H1 (cell line): ENCODE measurements at regions not wholly inside any gene's neighbourhood (a gene's known extent, or its start where the extent isn't known, plus 50 kb on each side); places are given as distances from the start of the nearest gene placed in this dataset.

ENCODE experiments used
- CREB1 ChIP-seq: IDR thresholded peaks from 2 replicates; pipeline ENCODE4 v1.6.1; 2012; ENCODE audit warnings: inconsistent platforms
- CTCF ChIP-seq, 3 experiments: IDR thresholded peaks; 1 replicate in 2 of 3; 2 replicates in 1 of 3; pipeline versions ENCODE4 v1.5.1 to v1.6.1; 2011; ENCODE audit warnings: low read length in 3 of 3, mild to moderate bottlenecking in 3 of 3, inconsistent platforms in 2 of 3, low read depth in 1 of 3, moderate library complexity in 1 of 3; ENCODE audit not compliant: insufficient read depth in 1 of 3; ENCODE audit errors: control extremely low read depth in 1 of 3
- POLR2A ChIP-seq, 2 experiments: IDR thresholded peaks; 1 replicate in 1 of 2; 2 replicates in 1 of 2; pipeline ENCODE4 v1.6.1; 2011; ENCODE audit warnings: low read depth in 2 of 2, low read length in 2 of 2, mild to moderate bottlenecking in 2 of 2; ENCODE audit errors: control extremely low read depth in 1 of 2
- RFX5 ChIP-seq: IDR thresholded peaks from 2 replicates; pipeline ENCODE4 v1.6.1; 2011; ENCODE audit warnings: low read depth, low read length, improper control_type of control experiment, borderline replicate concordance
- SP1 ChIP-seq: IDR thresholded peaks from 2 replicates; pipeline ENCODE4 v1.6.1; 2011; ENCODE audit warnings: low read depth, low read length

- no peak for TF ChIP-seq CREB1
- no peak for TF ChIP-seq SP1
- TF ChIP-seq CTCF (IDR thresholded peaks at IDR 0.05; ENCODE audit: control extremely low read depth in 1 of 3, insufficient read depth in 1 of 3, low read depth in 1 of 3, low read length in 3 of 3), result no peak
- no peak for TF ChIP-seq POLR2A (IDR thresholded peaks at IDR 0.05; ENCODE audit: control extremely low read depth in 1 of 2, low read depth in 2 of 2, low read length in 2 of 2)
- no peak for TF ChIP-seq RFX5
Measured at GRCh38 chr11:70549796-70550195, 151.5 kb downstream of the CTTN start.
